GM12878 (cell line): ENCODE measurements at regions not wholly inside any gene's neighbourhood (a gene's known extent, or its start where the extent isn't known, plus 50 kb on each side); places are given as distances from the start of the nearest gene placed in this dataset.

ENCODE experiments used
- ATAC-seq: fragments of 200-7000 bp; cut with Tn5 transposase; 3 replicates; pipeline ENCODE4 v1.9.1; 2020; ENCODE audit warnings: mild to moderate bottlenecking, moderate library complexity
- BruUV-seq: library from RNA; stranded (reverse); fragments of 400-500 nt; replicated peaks from 2 replicates; lab custom pipeline; 2021; lab: Mats Ljungman, UMichigan
- CTCF ChIA-PET: fragments of 300-600 bp; sonication (Branson Sonifier 250); formaldehyde crosslinking; extraction: SDS; loops from one replicate; lab custom pipeline; 2021; ENCODE audit warnings: inconsistent platforms; lab: Yijun Ruan, JAX
- POLR2A ChIA-PET: fragments of 350-600 bp; formaldehyde crosslinking; extraction: SDS; loops from one replicate; lab custom pipeline; 2021; ENCODE audit warnings: inconsistent platforms; lab: Charles Lee
- RAD21 ChIA-PET: fragments of 300-600 bp; sonication (Branson Sonifier 250); formaldehyde crosslinking; loops from one replicate; lab custom pipeline; 2023; ENCODE audit warnings: antibody characterized with exemption; ENCODE audit not compliant: unreplicated experiment; lab: Charles Lee
- SMC1A ChIA-PET: fragments of 300-600 bp; sonication (Branson Sonifier 250); formaldehyde crosslinking; loops from one replicate; lab custom pipeline; 2023; ENCODE audit not compliant: unreplicated experiment, uncharacterized antibody; lab: Charles Lee
- DNase-seq: peaks from one replicate; pipeline ENCODE4 v3.0.0-alpha.2; 2011; ENCODE audit warnings: low read depth, low spot score
- FAIRE-seq: peaks from 3 replicates; lab custom pipeline; 2011; peaks lifted over from hg19 to GRCh38; lab: Jason Lieb, UNC
- H2AFZ ChIP-seq: 2 replicates; pipeline ENCODE4 v1.6.0; 2011; ENCODE audit warnings: low read depth, low read length, control low read depth; ENCODE audit not compliant: control insufficient read depth
- H3K27ac ChIP-seq: 2 replicates; pipeline ENCODE4 v1.5.1; 2011; ENCODE audit warnings: control low read depth; ENCODE audit not compliant: control insufficient read depth, insufficient read depth
- H3K27me3 ChIP-seq, 2 experiments: replicated peaks in 1 of 2; 2 replicates each; pipeline versions ENCODE4 v1.6.0 to v1.6.1; 2011; ENCODE audit warnings: low read length in 1 of 2; ENCODE audit not compliant: control insufficient read depth in 2 of 2, insufficient read depth in 2 of 2
- H3K36me3 ChIP-seq, 2 experiments: 2 replicates each; pipeline ENCODE4 v1.5.1; 2011; ENCODE audit warnings: low read length in 1 of 2; ENCODE audit not compliant: control insufficient read depth in 2 of 2, insufficient read depth in 2 of 2
- H3K4me1 ChIP-seq: 2 replicates; pipeline ENCODE4 v1.6.1; 2011; ENCODE audit warnings: mild to moderate bottlenecking, low read length, moderate library complexity, mixed read lengths; ENCODE audit not compliant: control insufficient read depth, insufficient read depth
- H3K4me2 ChIP-seq: 2 replicates; pipeline ENCODE4 v1.6.0; 2011; ENCODE audit warnings: control low read depth; ENCODE audit not compliant: control insufficient read depth, insufficient read depth
- H3K4me3 ChIP-seq: fragments of 200-600 bp; sonication (generic); 2 replicates; pipeline ENCODE4 v1.5.1; 2016
- H3K79me2 ChIP-seq: 2 replicates; pipeline ENCODE4 v1.6.0; 2011; ENCODE audit warnings: low read length; ENCODE audit not compliant: control insufficient read depth, insufficient read depth
- H3K9ac ChIP-seq: 2 replicates; pipeline ENCODE4 v1.8.0; 2011; ENCODE audit warnings: low read length, control low read depth, mixed read lengths; ENCODE audit not compliant: control insufficient read depth, insufficient read depth
- H3K9me3 ChIP-seq: replicated peaks from 3 replicates; pipeline ENCODE4 v1.5.1; 2011; ENCODE audit warnings: mild to moderate bottlenecking, low read length; ENCODE audit not compliant: control insufficient read depth, insufficient read depth
- H4K20me1 ChIP-seq: 2 replicates; pipeline ENCODE4 v1.6.0; 2011; ENCODE audit not compliant: control insufficient read depth, insufficient read depth
- CHD2 ChIP-seq: IDR thresholded peaks from 2 replicates; pipeline ENCODE4 v1.6.1; 2011; ENCODE audit warnings: low read depth, low read length, improper control_type of control experiment, borderline replicate concordance
- CREM ChIP-seq: IDR thresholded peaks from 2 replicates; pipeline ENCODE4 v1.6.1; 2014; ENCODE audit warnings: antibody characterized with exemption, low read depth
- DPF2 ChIP-seq: fragments of 450-650 bp; IDR thresholded peaks from 2 replicates; pipeline ENCODE4 v1.6.1; 2017; ENCODE audit warnings: mild to moderate bottlenecking
- HDGF ChIP-seq: fragments of 450-650 bp; IDR thresholded peaks from 2 replicates; pipeline ENCODE4 v1.6.1; 2016; ENCODE audit warnings: antibody characterized with exemption
- MEF2A ChIP-seq: IDR thresholded peaks from 2 replicates; pipeline ENCODE4 v1.6.1; 2011; ENCODE audit warnings: low read depth, mild to moderate bottlenecking, low read length, moderate library complexity; ENCODE audit not compliant: insufficient read depth
- PML ChIP-seq: IDR thresholded peaks from 2 replicates; pipeline ENCODE4 v1.6.1; 2012; ENCODE audit warnings: low read length, inconsistent platforms
- STAT3 ChIP-seq: IDR thresholded peaks from 2 replicates; pipeline ENCODE4 v1.6.1; 2011; ENCODE audit warnings: low read depth, low read length, improper control_type of control experiment
- TARDBP ChIP-seq: IDR thresholded peaks from 2 replicates; pipeline ENCODE4 v1.6.1; 2016; ENCODE audit warnings: borderline replicate concordance
- ZNF207 ChIP-seq: fragments of 450-650 bp; IDR thresholded peaks from 2 replicates; pipeline ENCODE4 v1.6.1; 2014; ENCODE audit warnings: antibody characterized with exemption, mild to moderate bottlenecking, borderline replicate concordance
- WGBS: methylation state at CpG from one replicate; pipeline ENCODE4 v1.1.6; 2016; ENCODE audit warnings: low lambda C conversion rate; ENCODE audit not compliant: insufficient replicate concordance, insufficient coverage; ENCODE audit errors: missing lambda C conversion rate; 5-methylcytosine and 5-hydroxymethylcytosine counted together
- in situ Hi-C: fragments of 300-500 bp; cut with MboI; formaldehyde crosslinking; loops from 9 replicates; pipeline ENCODE4 v1.14.3; 2018; ENCODE audit warnings: mixed read lengths
- intact Hi-C: fragments of 100-400 bp; cut with micrococcal nuclease; formaldehyde crosslinking; loops from one replicate; pipeline ENCODE4 v1.14.2; 2022; ENCODE audit not compliant: unreplicated experiment
- TF ChIP-seq, protein P1 (sequence below): fragments of 450-650 bp; IDR thresholded peaks from 2 replicates; pipeline ENCODE4 v1.6.1; 2017; ENCODE audit warnings: low read depth, mild to moderate bottlenecking, moderate library complexity

DNA sequence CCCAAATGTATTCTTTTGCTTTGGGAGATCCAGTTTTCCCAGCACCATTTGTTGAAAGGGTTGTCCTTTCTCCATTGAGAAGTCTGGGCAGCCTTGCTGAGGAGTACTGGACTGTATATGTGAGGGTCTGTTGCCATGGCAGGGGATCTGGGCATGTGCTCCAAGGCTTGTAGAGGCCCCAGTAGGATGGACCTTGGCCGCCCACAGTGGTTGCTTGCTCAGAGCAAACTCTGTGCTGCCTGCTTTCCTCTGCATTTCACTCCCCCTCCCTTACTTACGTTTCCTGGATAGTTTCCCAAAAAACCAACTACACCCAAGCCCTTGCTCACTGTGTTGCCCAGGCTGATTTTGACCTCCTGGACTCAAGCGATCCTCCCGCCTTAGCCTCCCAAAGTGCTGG is 97.2 kb upstream of the PRR23E start:
- SMC1A ChIA-PET: no interaction called here
- ATAC-seq: no peak
- Histone ChIP-seq H3K4me2 (no peak overlapping the region), H3K36me3 (no peaks in the 10 kb centered on the region), H3K79me2 (no peaks in the 10 kb centered on the region), H3K27me3 (peaks cover 0 to 3% of the 10 kb centered on the region in 2 experiments; a peak in 2 of 4 replicates), H4K20me1 (no peaks in the 10 kb centered on the region), H3K4me1 (no peaks in the 10 kb centered on the region), H3K27ac (no peak overlapping the region), H3K9me3 (no peaks in the 10 kb centered on the region), H3K4me3 (no peak overlapping the region), H3K9ac (no peak overlapping the region), H2AFZ (no peak overlapping the region)
- no peak for DNase-seq
- POLR2A ChIA-PET: no interaction called here
- RAD21 ChIA-PET: no interaction called here
- CTCF ChIA-PET: interaction anchor here (0.7 kb wide), 1 partner anchor 1608 kb away, joined by 3 read pairs; no protein-coding TSS in a partner anchor
- 49% methylated on average over 4 of the region's 4 CpGs for WGBS
- intact Hi-C loops: no loop called here
- TF ChIP-seq TARDBP (no peak), CHD2 (no peak), ZNF207 (no peak), PML (no peak), STAT3 (no peak), HDGF (no peak), CREM (no peak), DPF2 (no peak), MEF2A (no peak)
- TF ChIP-seq, protein P1, sequence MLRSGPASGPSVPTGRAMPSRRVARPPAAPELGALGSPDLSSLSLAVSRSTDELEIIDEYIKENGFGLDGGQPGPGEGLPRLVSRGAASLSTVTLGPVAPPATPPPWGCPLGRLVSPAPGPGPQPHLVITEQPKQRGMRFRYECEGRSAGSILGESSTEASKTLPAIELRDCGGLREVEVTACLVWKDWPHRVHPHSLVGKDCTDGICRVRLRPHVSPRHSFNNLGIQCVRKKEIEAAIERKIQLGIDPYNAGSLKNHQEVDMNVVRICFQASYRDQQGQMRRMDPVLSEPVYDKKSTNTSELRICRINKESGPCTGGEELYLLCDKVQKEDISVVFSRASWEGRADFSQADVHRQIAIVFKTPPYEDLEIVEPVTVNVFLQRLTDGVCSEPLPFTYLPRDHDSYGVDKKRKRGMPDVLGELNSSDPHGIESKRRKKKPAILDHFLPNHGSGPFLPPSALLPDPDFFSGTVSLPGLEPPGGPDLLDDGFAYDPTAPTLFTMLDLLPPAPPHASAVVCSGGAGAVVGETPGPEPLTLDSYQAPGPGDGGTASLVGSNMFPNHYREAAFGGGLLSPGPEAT: no peak
- in situ Hi-C loops: no loop called here
- FAIRE-seq: no peak
- no TSS peak for BruUV-seq
